ENCODE measurements at regions not wholly inside any gene's neighbourhood (a gene's known extent, or its start where the extent isn't known, plus 50 kb on each side); places are given as distances from the start of the nearest gene placed in this dataset.

DNA sequence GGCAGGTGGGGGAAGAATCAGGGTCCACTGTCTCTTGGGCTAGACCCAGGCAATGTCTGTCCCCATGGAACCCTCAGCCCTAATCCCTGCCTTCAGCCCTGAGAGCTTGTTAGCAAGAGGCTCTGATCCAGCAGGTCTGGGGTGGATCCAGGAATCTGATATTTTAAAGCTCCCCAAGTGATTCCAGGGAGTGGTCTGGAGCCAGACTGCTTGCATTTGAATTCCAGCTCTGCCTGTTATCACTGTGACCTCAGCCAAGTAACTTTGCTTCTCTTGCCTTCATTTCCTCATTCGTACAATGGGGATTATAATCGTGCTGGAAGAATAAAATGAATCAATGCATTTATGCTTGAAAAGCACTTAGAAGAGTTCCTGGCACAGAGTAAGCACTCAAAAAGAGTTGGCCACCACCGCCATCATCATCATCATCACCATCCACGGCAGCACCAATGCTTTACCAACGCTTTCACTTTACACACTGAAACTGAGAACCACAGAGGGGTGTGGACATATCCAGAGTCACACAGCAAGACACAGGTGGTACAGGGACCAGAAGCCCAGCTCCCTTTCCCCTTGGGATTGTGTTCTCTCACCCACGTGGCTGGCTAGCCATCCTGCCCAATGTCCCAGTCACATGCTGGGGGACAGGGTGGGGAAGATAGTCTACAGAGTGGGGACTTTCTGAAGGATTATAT is 75.7 kb upstream of the RALY start:
- no peaks in the 10 kb centered on the region for H3K36me3 Mint-ChIP-seq
- no peaks in the 10 kb centered on the region for H3K27me3 ChIP-seq (ENCODE audit: control insufficient read depth in 2 of 2, insufficient read depth in 2 of 2, low read length in 2 of 2)
- peaks cover 1 to 3% (median 2%) of the 10 kb centered on the region in 3 donors for H3K27me3 Mint-ChIP-seq (ENCODE audit: low read depth in 3 of 3)
- TF ChIP-seq CTCF (IDR thresholded peaks at IDR 0.05) = no peak
- H4K20me1 ChIP-seq (ENCODE audit: insufficient read depth, low read length) = no peaks in the 10 kb centered on the region
- H3K4me3 Mint-ChIP-seq = no peak overlapping the region
- no peak overlapping the region for H3K27ac ChIP-seq (ENCODE audit: low read depth in 1 of 2, low read length in 2 of 2)
- H3K9me3 ChIP-seq (replicated peaks in 1 of 2; ENCODE audit: control insufficient read depth in 1 of 2, insufficient read depth in 1 of 2, low read length in 2 of 2) = no peaks in the 10 kb centered on the region
- peaks cover 0 to 2% (median 0%) of the 10 kb centered on the region in 7 donors for H3K9me3 Mint-ChIP-seq
- H3K9ac ChIP-seq (ENCODE audit: insufficient read depth, low read length, poor library complexity, severe bottlenecking) = no peak overlapping the region
- peaks cover 33% of the 10 kb centered on the region for H3K4me1 Mint-ChIP-seq
- H3K27ac Mint-ChIP-seq = no peak overlapping the region
- H3K79me2 ChIP-seq (ENCODE audit: insufficient read depth, low read length) = no peaks in the 10 kb centered on the region
- intact Hi-C loops (cut with micrococcal nuclease) = loop anchor here (10.0 kb wide), 1 partner anchor 207 kb away; no protein-coding TSS in a partner anchor
- H3K4me2 ChIP-seq (replicated peaks; ENCODE audit: extremely low read depth, low read length, poor library complexity, severe bottlenecking) = no peak overlapping the region
- peaks cover 13% of the 10 kb centered on the region in 2 donors for H3K4me1 ChIP-seq (ENCODE audit: control insufficient read depth in 1 of 2, insufficient read depth in 2 of 2, low read length in 2 of 2)
- H3K4me3 ChIP-seq (replicated peaks in 1 of 3; ENCODE audit: low read depth in 2 of 3, low read length in 3 of 3) = no peak overlapping the region
- 92% methylated on average over 2 of the region's 6 CpGs for WGBS (ENCODE audit: insufficient coverage)
- H3K36me3 ChIP-seq (replicated peaks in 1 of 2; ENCODE audit: control insufficient read depth in 1 of 2, insufficient read depth in 2 of 2, low read length in 2 of 2) = no peaks in the 10 kb centered on the region
- no peak overlapping the region for H2AFZ ChIP-seq (ENCODE audit: insufficient read depth, low read depth, low read length, poor library complexity, severe bottlenecking)
- DNase-seq = no peak

GRCh38 chr20:33918662-33919061 is 75.0 kb upstream of the RALY start:
- 96% methylated on average over 5 of the region's 5 CpGs for WGBS (ENCODE audit: insufficient coverage)
- no peaks in the 10 kb centered on the region for H3K79me2 ChIP-seq (ENCODE audit: insufficient read depth, low read length)
- Mint-ChIP-seq H3K9me3 (peaks cover 0 to 2% (median 0%) of the 10 kb centered on the region in 7 donors), H3K27ac (no peak overlapping the region), H3K27me3 (ENCODE audit: low read depth in 3 of 3) (peaks cover 1 to 3% (median 2%) of the 10 kb centered on the region in 3 donors), H3K36me3 (no peaks in the 10 kb centered on the region), H3K4me3 (no peak overlapping the region), H3K4me1 (peaks cover 33% of the 10 kb centered on the region)
- no peaks in the 10 kb centered on the region for H3K27me3 ChIP-seq (ENCODE audit: control insufficient read depth in 2 of 2, insufficient read depth in 2 of 2, low read length in 2 of 2)
- no peaks in the 10 kb centered on the region for H3K36me3 ChIP-seq (replicated peaks in 1 of 2; ENCODE audit: control insufficient read depth in 1 of 2, insufficient read depth in 2 of 2, low read length in 2 of 2)
- no peak for DNase-seq
- H3K4me3 ChIP-seq (replicated peaks in 1 of 3; ENCODE audit: low read depth in 2 of 3, low read length in 3 of 3) = no peak overlapping the region
- no peak for TF ChIP-seq CTCF (IDR thresholded peaks at IDR 0.05)
- H3K27ac ChIP-seq (ENCODE audit: low read depth in 1 of 2, low read length in 2 of 2) = no peak overlapping the region
- no peak overlapping the region for H2AFZ ChIP-seq (ENCODE audit: insufficient read depth, low read depth, low read length, poor library complexity, severe bottlenecking)
- H3K9me3 ChIP-seq (replicated peaks in 1 of 2; ENCODE audit: control insufficient read depth in 1 of 2, insufficient read depth in 1 of 2, low read length in 2 of 2) = no peaks in the 10 kb centered on the region
- H3K4me2 ChIP-seq (replicated peaks; ENCODE audit: extremely low read depth, low read length, poor library complexity, severe bottlenecking) = no peak overlapping the region
- peaks cover 13% of the 10 kb centered on the region in 2 donors for H3K4me1 ChIP-seq (ENCODE audit: control insufficient read depth in 1 of 2, insufficient read depth in 2 of 2, low read length in 2 of 2)
- no peaks in the 10 kb centered on the region for H4K20me1 ChIP-seq (ENCODE audit: insufficient read depth, low read length)
- intact Hi-C loops (cut with micrococcal nuclease) = loop anchor here (10.0 kb wide), 1 partner anchor 206 kb away; no protein-coding TSS in a partner anchor
- H3K9ac ChIP-seq (ENCODE audit: insufficient read depth, low read length, poor library complexity, severe bottlenecking) = no peak overlapping the region
